ENCODE measurements at regions not wholly inside any gene's neighbourhood (a gene's known extent, or its start where the extent isn't known, plus 50 kb on each side); places are given as distances from the start of the nearest gene placed in this dataset.
A peak's percentile ranks its signal among the peaks of the same experiment; 100 is the strongest.

GRCh38 chr3:139173372-139174108 is 128.8 kb upstream of the PRR23C start:
- H3K27me3 ChIP-seq (ENCODE audit: control insufficient read depth in 2 of 2, insufficient read depth in 2 of 2, low read length in 2 of 2): no peaks in the 10 kb centered on the region
- no peak for ATAC-seq
- CTCF ChIA-PET (ENCODE audit: low intra/inter-chr PET ratio): no interaction called here
- BruUV-seq (replicated peaks): no TSS peak
- no peaks in the 10 kb centered on the region for H4K20me1 ChIP-seq (replicated peaks; ENCODE audit: control insufficient read depth, insufficient read depth, low read length)
- no peaks in the 10 kb centered on the region for H3K9me3 ChIP-seq (replicated peaks; ENCODE audit: control insufficient read depth, insufficient read depth, low read depth, low read length)
- in situ Hi-C loops (cut with MboI): no loop called here
- no peaks in the 10 kb centered on the region for H3K36me3 ChIP-seq (ENCODE audit: control insufficient read depth, insufficient read depth, low read length)
- FAIRE-seq: no peak
- no peaks in the 10 kb centered on the region for H3K4me1 ChIP-seq (replicated peaks in 1 of 2; ENCODE audit: control insufficient read depth in 2 of 2, insufficient read depth in 2 of 2, low read length in 2 of 2)
- H3K9me1 ChIP-seq (ENCODE audit: control insufficient read depth, insufficient read depth, low read length): no peaks in the 10 kb centered on the region
- no peak overlapping the region for H3K27ac ChIP-seq (ENCODE audit: extremely low read depth, low read depth, low read length)
- WGBS (ENCODE audit: insufficient coverage, low coverage, missing lambda C conversion rate): 25% methylated on average over 9 of the region's 9 CpGs
- POLR2A ChIA-PET: interaction anchor here (0.6 kb wide), 1 partner anchor 32 kb away, joined by 3 read pairs; no protein-coding TSS in a partner anchor
- H3K4me2 ChIP-seq (ENCODE audit: insufficient read depth, low read length): peak overlapping the region; percentile 16
- intact Hi-C loops (cut with micrococcal nuclease): no loop called here
- no peak overlapping the region for H3K4me3 ChIP-seq
- no peaks in the 10 kb centered on the region for H3K79me2 ChIP-seq (ENCODE audit: control insufficient read depth, insufficient read depth, low read length)
- H2AFZ ChIP-seq (ENCODE audit: low read depth, low read length): peak overlapping the region; percentile 46; the same call in 1 of the 2 replicates
- DNase-seq (ENCODE audit: extremely low read depth in 1 of 4, low spot score in 3 of 4): peak in 1 of 4 experiments; percentile 2
- H3K9ac ChIP-seq (ENCODE audit: insufficient read depth in 1 of 2, low read depth in 2 of 2, low read length in 2 of 2): no peak overlapping the region
- TF ChIP-seq NR2F6 (CRISPR knock-in tag; IDR thresholded peaks at IDR 0.05) (no peak), GATAD2B (IDR thresholded peaks at IDR 0.05; ENCODE audit: borderline replicate concordance) (no peak), CREB3 (tag; conservative IDR thresholded peaks at IDR 0.05; ENCODE audit: low read depth) (no peak), ZBTB40 (IDR thresholded peaks at IDR 0.05) (no peak), ZBTB40 (CRISPR knock-in tag; IDR thresholded peaks at IDR 0.05) (no peak), UBTF (IDR thresholded peaks at IDR 0.05; ENCODE audit: borderline replicate concordance in 1 of 2, low read depth in 2 of 2, low read length in 2 of 2) (no peak), RBM34 (IDR thresholded peaks at IDR 0.05; ENCODE audit: borderline replicate concordance, insufficient read depth, low read length) (no peak), NBN (IDR thresholded peaks at IDR 0.05; ENCODE audit: low read depth) (no peak), MEIS2 (IDR thresholded peaks at IDR 0.05; ENCODE audit: partially characterized antibody) (no peak), ZNF354B (CRISPR knock-in tag; IDR thresholded peaks at IDR 0.05) (no peak)
